HEK293T (cell line): ENCODE measurements at regions not wholly inside any gene's neighbourhood (a gene's known extent, or its start where the extent isn't known, plus 50 kb on each side); places are given as distances from the start of the nearest gene placed in this dataset.

Experiments used
- ARNT ChIP-seq: fragments of 450-650 bp; IDR thresholded peaks from 2 replicates; pipeline ENCODE4 v1.6.1; 2017; ENCODE audit warnings: mild to moderate bottlenecking
- BHLHE40 ChIP-seq: fragments of 450-650 bp; IDR thresholded peaks from 2 replicates; pipeline ENCODE4 v1.6.1; 2016; ENCODE audit warnings: mild to moderate bottlenecking, moderate library complexity, borderline replicate concordance
- FOXA1 ChIP-seq: fragments of 450-650 bp; IDR thresholded peaks from 2 replicates; pipeline ENCODE4 v1.6.1; 2016; ENCODE audit warnings: mild to moderate bottlenecking
- FOXM1 ChIP-seq: fragments of 450-650 bp; IDR thresholded peaks from 2 replicates; pipeline ENCODE4 v1.6.1; 2017; ENCODE audit warnings: mild to moderate bottlenecking, borderline replicate concordance
- LEF1 ChIP-seq: fragments of 450-650 bp; IDR thresholded peaks from 2 replicates; pipeline ENCODE4 v1.6.1; 2017; ENCODE audit warnings: mild to moderate bottlenecking, borderline replicate concordance
- SP1 ChIP-seq: fragments of 450-650 bp; IDR thresholded peaks from 2 replicates; pipeline ENCODE4 v1.6.1; 2017
- SUZ12 ChIP-seq: fragments of 450-650 bp; IDR thresholded peaks from 2 replicates; pipeline ENCODE4 v1.6.1; 2016; ENCODE audit warnings: mild to moderate bottlenecking

- TF ChIP-seq LEF1, result no peak
- no peak for TF ChIP-seq FOXA1
- TF ChIP-seq SUZ12, result no peak
- TF ChIP-seq SP1, result no peak
- no peak for TF ChIP-seq FOXM1
- no peak for TF ChIP-seq BHLHE40
- TF ChIP-seq ARNT, result no peak
Measured at GRCh38 chr4:18570370-18570769, 548.8 kb upstream of the LCORL start.
